A204.1 (cell line): ENCODE measurements at regions not wholly inside any gene's neighbourhood (a gene's known extent, or its start where the extent isn't known, plus 50 kb on each side); places are given as distances from the start of the nearest gene placed in this dataset.
"Not testable (repeated sequence)": the region's sequence is repeated elsewhere in the genome, so short reads cannot be mapped to it uniquely, and the experiment has no call there.

ENCODE experiments used
- FAIRE-seq: peaks from 2 replicates; lab custom pipeline; 2012; peaks lifted over from hg19 to GRCh38; lab: Jason Lieb, UNC

- no peak for FAIRE-seq
Measured at GRCh38 chr9:32069169-32069813, 315.2 kb upstream of the ACO1 start.

- FAIRE-seq = no peak
Measured at GRCh38 chr9:32069969-32070368, 314.5 kb upstream of the ACO1 start.

GRCh38 chr9:32072570-32072969 is 311.9 kb upstream of the ACO1 start:
- FAIRE-seq = no peak

- FAIRE-seq = no peak
Measured at GRCh38 chr9:32092031-32092430, 292.4 kb upstream of the ACO1 start.

- no peak for FAIRE-seq
Measured at GRCh38 chr9:32117291-32117690, 267.2 kb upstream of the ACO1 start.

- no peak for FAIRE-seq
Measured at GRCh38 chr9:32128546-32128945, 255.9 kb upstream of the ACO1 start.

- FAIRE-seq = not testable (repeated sequence)
Measured at GRCh38 chr9:32130709-32131108, 253.7 kb upstream of the ACO1 start.

- FAIRE-seq = no peak
Measured at GRCh38 chr9:32136700-32137339, 247.6 kb upstream of the ACO1 start.

- no peak for FAIRE-seq
Measured at GRCh38 chr9:32142074-32142473, 242.4 kb upstream of the ACO1 start.

GRCh38 chr9:32148553-32148952 is 235.9 kb upstream of the ACO1 start:
- FAIRE-seq = peak; percentile 55

- no peak for FAIRE-seq
Measured at GRCh38 chr9:32161209-32161608, 223.2 kb upstream of the ACO1 start.

- FAIRE-seq = no peak
Measured at GRCh38 chr9:32161720-32162119, 222.7 kb upstream of the ACO1 start.

- not testable (repeated sequence) for FAIRE-seq
Measured at GRCh38 chr9:32166316-32166715, 218.1 kb upstream of the ACO1 start.

- no peak for FAIRE-seq
Measured at GRCh38 chr9:32171339-32171738, 213.1 kb upstream of the ACO1 start.

- no peak for FAIRE-seq
Measured at GRCh38 chr9:32172256-32172655, 212.2 kb upstream of the ACO1 start.

- FAIRE-seq = no peak
Measured at GRCh38 chr9:32177396-32177795, 207.0 kb upstream of the ACO1 start.

GRCh38 chr9:32180597-32180996 is 203.8 kb upstream of the ACO1 start:
- FAIRE-seq = no peak

- no peak for FAIRE-seq
Measured at GRCh38 chr9:32200241-32200640, 184.2 kb upstream of the ACO1 start.

GRCh38 chr9:32200896-32201295 is 183.5 kb upstream of the ACO1 start:
- no peak for FAIRE-seq

GRCh38 chr9:32209164-32209563 is 175.3 kb upstream of the ACO1 start:
- FAIRE-seq = not testable (repeated sequence)

- no peak for FAIRE-seq
Measured at GRCh38 chr9:32218100-32218767, 166.2 kb upstream of the ACO1 start.

GRCh38 chr9:32220750-32221149 is 163.7 kb upstream of the ACO1 start:
- FAIRE-seq = no peak

- FAIRE-seq = no peak
Measured at GRCh38 chr9:32234451-32234850, 150.0 kb upstream of the ACO1 start.

- no peak for FAIRE-seq
Measured at GRCh38 chr9:32247168-32247567, 137.3 kb upstream of the ACO1 start.
